ENCODE measurements at regions not wholly inside any gene's neighbourhood (a gene's known extent, or its start where the extent isn't known, plus 50 kb on each side); places are given as distances from the start of the nearest gene placed in this dataset.
"Not testable (repeated sequence)": the region's sequence is repeated elsewhere in the genome, so short reads cannot be mapped to it uniquely, and the experiment has no call there.

- Mint-ChIP-seq H3K9me3 (no peaks in the 10 kb centered on the region), H3K27me3 (ENCODE audit: low read depth, poor library complexity) (no peaks in the 10 kb centered on the region), H3K4me1 (no peaks in the 10 kb centered on the region), H3K4me3 (no peak overlapping the region), H3K36me3 (ENCODE audit: low read depth) (no peaks in the 10 kb centered on the region), H3K27ac (no peak overlapping the region)
- TF ChIP-seq CTCF (IDR thresholded peaks at IDR 0.05) = no peak
- no peak for DNase-seq
Observed at GRCh38 chr6:68189217-68189815, 445.8 kb upstream of the ADGRB3 start.

GRCh38 chr6:68186870-68187269 is 448.2 kb upstream of the ADGRB3 start:
- H3K36me3 Mint-ChIP-seq (ENCODE audit: low read depth) = no peaks in the 10 kb centered on the region
- DNase-seq = no peak
- TF ChIP-seq CTCF (IDR thresholded peaks at IDR 0.05) = no peak
- H3K4me1 Mint-ChIP-seq = no peaks in the 10 kb centered on the region
- no peak overlapping the region for H3K4me3 Mint-ChIP-seq
- H3K27me3 Mint-ChIP-seq (ENCODE audit: low read depth, poor library complexity) = no peaks in the 10 kb centered on the region
- H3K9me3 Mint-ChIP-seq = no peaks in the 10 kb centered on the region
- H3K27ac Mint-ChIP-seq = no peak overlapping the region

GRCh38 chr6:68182386-68182785 is 452.7 kb upstream of the ADGRB3 start:
- no peak overlapping the region for H3K4me3 Mint-ChIP-seq
- DNase-seq = no peak
- H3K36me3 Mint-ChIP-seq (ENCODE audit: low read depth) = no peaks in the 10 kb centered on the region
- H3K27me3 Mint-ChIP-seq (ENCODE audit: low read depth, poor library complexity) = no peaks in the 10 kb centered on the region
- TF ChIP-seq CTCF (IDR thresholded peaks at IDR 0.05) = no peak
- H3K27ac Mint-ChIP-seq = no peak overlapping the region
- peaks cover 10% of the 10 kb centered on the region for H3K9me3 Mint-ChIP-seq
- H3K4me1 Mint-ChIP-seq = no peaks in the 10 kb centered on the region

- H3K36me3 Mint-ChIP-seq (ENCODE audit: low read depth); H3K4me3 Mint-ChIP-seq; H3K9me3 Mint-ChIP-seq; H3K4me1 Mint-ChIP-seq; H3K27me3 Mint-ChIP-seq (ENCODE audit: low read depth, poor library complexity); DNase-seq: not testable (repeated sequence)
- peak overlapping the region; percentile 51 for H3K27ac Mint-ChIP-seq
Observed at GRCh38 chr6:68181027-68181426, 454.1 kb upstream of the ADGRB3 start.

GRCh38 chr6:68173616-68174015 is 461.5 kb upstream of the ADGRB3 start:
- peak overlapping the region; percentile 44 for H3K27ac Mint-ChIP-seq
- no peak for DNase-seq
- H3K4me3 Mint-ChIP-seq = no peak overlapping the region
- no peaks in the 10 kb centered on the region for H3K9me3 Mint-ChIP-seq
- peaks cover 4% of the 10 kb centered on the region for H3K27me3 Mint-ChIP-seq (ENCODE audit: low read depth, poor library complexity)
- peaks cover 6% of the 10 kb centered on the region for H3K4me1 Mint-ChIP-seq
- no peak for TF ChIP-seq CTCF (IDR thresholded peaks at IDR 0.05)
- no peaks in the 10 kb centered on the region for H3K36me3 Mint-ChIP-seq (ENCODE audit: low read depth)

- Mint-ChIP-seq H3K27me3 (ENCODE audit: low read depth, poor library complexity) (peaks cover 4% of the 10 kb centered on the region), H3K27ac (no peak overlapping the region), H3K36me3 (ENCODE audit: low read depth) (no peaks in the 10 kb centered on the region), H3K4me3 (no peak overlapping the region), H3K4me1 (peaks cover 25% of the 10 kb centered on the region), H3K9me3 (no peaks in the 10 kb centered on the region)
- no peak for TF ChIP-seq CTCF (IDR thresholded peaks at IDR 0.05)
- no peak for DNase-seq
Observed at GRCh38 chr6:68169922-68170321, 465.2 kb upstream of the ADGRB3 start.
